ENCODE measurements at regions not wholly inside any gene's neighbourhood (a gene's known extent, or its start where the extent isn't known, plus 50 kb on each side); places are given as distances from the start of the nearest gene placed in this dataset.
"Not testable (repeated sequence)": the region's sequence is repeated elsewhere in the genome, so short reads cannot be mapped to it uniquely, and the experiment has no call there.

DNA sequence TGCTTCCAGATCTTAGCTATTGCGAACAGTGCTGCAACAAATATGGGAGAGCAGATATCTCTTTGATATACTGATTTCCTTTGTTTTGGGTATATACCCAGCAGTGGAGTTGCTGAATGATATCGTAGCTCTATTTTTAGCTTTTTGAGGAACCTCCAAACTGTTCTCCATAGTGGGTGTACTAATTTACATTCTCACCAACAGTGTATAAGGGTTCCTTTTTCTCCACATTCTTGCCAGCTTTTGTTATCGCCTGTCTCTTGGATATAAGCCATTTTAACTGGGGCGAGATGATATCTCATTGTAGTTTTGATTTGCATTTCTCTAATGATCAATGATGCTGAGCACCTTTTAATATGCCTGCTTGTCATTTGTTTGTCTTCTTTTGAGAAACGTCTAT is 196.0 kb downstream of the RPIA start:
- DNase-seq (ENCODE audit: low read depth); in situ Hi-C loops (cut with HindIII; ENCODE audit: low pct_unique_long_range_greater_than_20kb, low sequenced_read_pairs): not testable (repeated sequence)

DNA sequence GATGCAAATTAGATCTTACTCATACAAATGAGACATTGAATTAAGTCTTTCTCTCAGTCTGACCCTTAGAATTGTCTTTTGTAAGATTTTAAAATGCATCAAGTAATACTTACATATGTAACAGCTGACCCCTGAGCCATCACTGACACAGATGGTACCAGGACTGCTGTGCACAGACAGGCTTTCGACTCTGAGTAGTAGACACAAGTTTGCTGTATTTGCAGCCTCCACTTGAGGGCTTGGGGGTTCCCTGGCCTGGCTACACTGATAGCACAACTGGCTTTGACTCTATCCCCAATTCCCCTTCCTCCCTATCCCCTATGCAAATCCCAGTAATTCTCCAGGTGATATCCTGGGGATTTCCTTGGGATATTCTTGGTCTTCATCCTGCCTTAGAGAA is 200.7 kb downstream of the RPIA start:
- in situ Hi-C loops (cut with HindIII; ENCODE audit: low pct_unique_long_range_greater_than_20kb, low sequenced_read_pairs), result no loop called here
- no peak for DNase-seq (ENCODE audit: low read depth)

DNA sequence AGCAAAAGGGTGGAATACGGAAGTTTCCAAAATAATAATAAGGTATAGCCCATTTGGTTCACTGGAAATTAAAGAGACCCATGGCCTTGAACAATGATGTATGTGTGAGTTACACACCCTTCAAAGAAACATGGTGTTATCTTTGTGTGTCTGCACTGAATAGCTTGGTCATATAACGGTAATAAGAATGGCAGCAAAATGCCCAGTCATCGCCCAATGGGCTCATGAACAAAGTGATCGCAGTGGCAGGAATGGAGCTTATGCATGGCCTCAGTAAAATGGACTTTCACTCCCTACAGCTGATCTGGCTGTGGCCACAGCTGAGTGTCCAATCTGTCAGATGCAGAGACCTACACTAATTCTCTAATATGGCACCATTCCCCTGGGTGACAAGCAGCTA is 201.3 kb downstream of the RPIA start:
- in situ Hi-C loops (cut with HindIII; ENCODE audit: low pct_unique_long_range_greater_than_20kb, low sequenced_read_pairs), result no loop called here
- DNase-seq (ENCODE audit: low read depth), result no peak

DNA sequence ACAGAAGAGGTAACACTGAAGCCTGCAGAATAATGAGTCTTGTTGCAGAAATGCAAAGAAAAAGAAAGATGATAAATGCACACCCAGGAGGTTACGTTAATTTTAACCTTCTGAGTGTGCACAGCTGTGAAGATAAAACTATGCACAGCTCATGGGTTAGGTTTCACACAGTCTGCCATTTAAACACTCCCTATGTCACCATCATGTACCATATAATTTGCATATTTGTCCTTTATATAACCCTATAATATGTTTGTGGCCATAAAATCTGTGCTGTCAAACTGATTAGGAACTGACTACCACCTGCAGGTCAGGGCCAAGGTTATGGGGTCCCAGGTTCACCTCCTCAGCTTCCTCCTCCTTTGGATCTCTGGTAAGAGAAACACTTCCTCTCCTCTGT is 205.5 kb downstream of the RPIA start:
- in situ Hi-C loops (cut with HindIII; ENCODE audit: low pct_unique_long_range_greater_than_20kb, low sequenced_read_pairs), result no loop called here
- no peak for DNase-seq (ENCODE audit: low read depth)

DNA sequence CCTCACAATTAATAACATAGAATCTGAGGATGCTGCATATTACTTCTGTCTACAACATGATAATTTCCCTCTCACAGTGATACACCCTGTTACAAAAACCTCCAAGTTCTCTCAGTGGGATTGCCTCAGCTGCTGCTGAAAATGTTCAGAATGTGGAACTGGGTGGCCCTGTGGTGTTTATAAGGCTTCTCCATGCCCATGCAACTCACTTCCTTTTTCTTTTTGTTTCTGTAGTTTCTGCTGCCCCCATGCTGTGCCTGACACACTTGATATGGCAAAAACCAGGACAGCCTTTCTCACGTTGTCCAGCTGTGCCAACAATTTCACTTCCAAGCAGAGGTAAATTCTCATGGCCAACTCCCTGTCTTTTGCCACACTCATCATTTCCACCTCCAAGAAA is 206.2 kb downstream of the RPIA start:
- in situ Hi-C loops (cut with HindIII; ENCODE audit: low pct_unique_long_range_greater_than_20kb, low sequenced_read_pairs), result no loop called here
- no peak for DNase-seq (ENCODE audit: low read depth)

DNA sequence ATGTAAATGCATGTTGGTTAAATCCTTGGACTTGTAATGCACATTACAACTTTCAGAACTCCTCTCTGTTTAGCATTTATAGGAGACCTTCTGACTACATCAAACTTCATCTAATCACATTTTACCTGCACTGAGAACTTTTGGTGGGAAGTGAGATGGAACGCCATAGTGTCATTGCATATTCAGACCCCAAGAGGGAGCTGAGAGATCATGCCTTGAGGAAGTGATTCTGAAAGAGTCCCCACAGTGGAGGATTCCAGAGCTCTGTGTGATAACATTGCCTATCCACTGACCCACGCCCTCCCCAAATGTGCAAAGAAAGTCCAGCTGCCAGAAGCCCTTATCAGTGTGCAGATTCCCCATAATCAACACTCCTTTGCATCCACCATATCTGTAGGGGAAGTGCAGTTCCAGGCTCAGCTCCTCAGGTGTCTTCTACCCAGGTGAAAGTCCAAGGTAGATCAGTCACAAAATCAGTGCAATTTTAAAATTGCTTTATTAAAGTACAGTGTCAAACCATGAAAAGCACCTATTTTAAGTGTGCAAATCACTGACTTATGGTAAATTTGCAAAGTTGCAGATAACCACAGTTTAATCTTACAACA is 212.4 kb downstream of the RPIA start:
- in situ Hi-C loops (cut with HindIII; ENCODE audit: low pct_unique_long_range_greater_than_20kb, low sequenced_read_pairs), result no loop called here
- peak; percentile 22 for DNase-seq (ENCODE audit: low read depth)

DNA sequence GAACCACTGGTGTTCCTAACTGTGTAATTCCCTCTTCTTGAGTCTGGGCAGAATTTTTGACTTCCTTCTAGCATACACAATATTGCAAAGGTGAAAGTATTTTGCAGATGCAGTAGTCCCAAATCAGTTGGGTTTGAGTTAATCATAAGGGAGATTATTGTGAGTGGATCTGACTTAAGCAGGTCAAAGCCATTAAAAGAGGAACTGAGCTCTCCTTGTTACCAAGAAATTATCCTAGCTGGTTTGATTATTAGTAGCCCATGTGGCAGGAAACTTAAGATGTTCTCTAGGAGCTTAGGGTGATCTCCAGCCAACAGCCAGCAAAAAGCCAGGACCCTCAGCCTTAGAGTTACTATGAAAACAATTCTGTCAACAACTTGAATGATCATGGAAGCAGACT is 221.8 kb downstream of the RPIA start:
- in situ Hi-C loops (cut with HindIII; ENCODE audit: low pct_unique_long_range_greater_than_20kb, low sequenced_read_pairs), result no loop called here
- DNase-seq (ENCODE audit: low read depth), result no peak

DNA sequence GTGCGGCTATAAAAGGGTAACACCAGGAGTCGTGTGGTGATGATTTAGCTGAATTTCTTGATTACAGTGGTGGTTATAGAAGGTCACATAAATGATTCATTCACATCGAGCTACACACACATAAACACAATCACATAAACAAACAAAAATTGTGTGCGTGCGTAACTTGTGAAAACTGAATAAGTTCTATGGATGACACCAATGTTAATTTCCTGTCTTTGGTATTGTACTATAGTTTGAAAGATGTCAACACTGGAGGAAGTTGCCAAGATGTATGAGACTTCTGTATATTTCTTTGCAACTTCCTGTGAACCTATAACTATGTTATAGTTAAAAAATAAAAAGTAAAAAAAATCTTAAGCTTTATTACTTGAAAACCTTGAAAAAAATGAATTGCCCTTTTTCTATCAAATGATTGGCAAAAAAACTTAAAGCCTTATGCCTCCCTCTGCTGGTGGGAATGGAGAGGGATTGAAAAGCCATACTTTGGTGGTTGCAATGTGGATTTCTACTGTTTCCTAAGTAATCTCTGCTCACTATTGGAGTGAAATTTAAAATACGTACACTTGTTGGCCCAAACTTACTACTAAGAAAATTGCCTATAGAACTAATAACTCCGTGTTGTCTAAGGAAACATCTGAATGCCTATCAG is 227.7 kb downstream of the RPIA start:
- peak; percentile 16 for DNase-seq (ENCODE audit: low read depth)
- in situ Hi-C loops (cut with HindIII; ENCODE audit: low pct_unique_long_range_greater_than_20kb, low sequenced_read_pairs), result no loop called here

DNA sequence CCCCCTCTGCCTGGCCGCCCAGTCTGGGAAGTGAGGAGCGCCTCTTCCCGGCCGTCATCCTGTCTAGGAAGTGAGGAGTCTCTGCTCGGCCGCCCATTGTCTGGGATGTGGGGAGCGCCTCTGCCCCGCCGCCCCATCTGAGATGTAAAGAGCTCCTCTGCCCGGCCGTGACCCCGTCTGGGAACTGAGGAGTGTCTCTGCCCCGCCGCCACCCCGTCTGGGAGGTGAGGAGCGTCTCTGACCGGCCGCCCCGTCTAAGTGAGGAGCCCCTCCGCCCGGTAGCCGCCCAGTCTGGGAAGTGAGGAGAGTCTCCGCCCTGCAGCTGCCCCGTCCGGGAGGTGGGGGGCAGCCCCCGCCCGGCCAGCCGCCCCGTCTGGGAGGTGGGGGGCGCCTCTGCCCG is 228.9 kb downstream of the RPIA start:
- in situ Hi-C loops (cut with HindIII; ENCODE audit: low pct_unique_long_range_greater_than_20kb, low sequenced_read_pairs); DNase-seq (ENCODE audit: low read depth): not testable (repeated sequence)

DNA sequence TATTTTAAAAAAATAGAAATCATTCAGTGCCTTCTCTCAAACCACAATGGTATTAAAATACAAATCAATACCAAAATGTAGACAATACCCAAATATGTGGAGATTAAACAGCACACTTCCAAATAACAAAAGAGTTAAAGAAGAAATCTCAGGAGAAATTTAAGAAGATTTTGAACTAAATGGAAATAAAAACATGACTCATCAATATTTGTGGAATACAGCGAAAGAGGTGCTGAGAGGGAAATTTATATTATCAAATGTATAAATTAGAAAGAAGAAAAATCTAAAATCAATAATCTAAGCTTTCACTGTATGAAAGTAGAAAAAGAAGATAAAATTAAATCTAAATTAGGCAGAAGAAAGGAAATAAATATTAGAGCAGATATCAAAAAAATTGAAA is 233.1 kb downstream of the RPIA start:
- no peak for DNase-seq (ENCODE audit: low read depth)
- in situ Hi-C loops (cut with HindIII; ENCODE audit: low pct_unique_long_range_greater_than_20kb, low sequenced_read_pairs), result no loop called here

DNA sequence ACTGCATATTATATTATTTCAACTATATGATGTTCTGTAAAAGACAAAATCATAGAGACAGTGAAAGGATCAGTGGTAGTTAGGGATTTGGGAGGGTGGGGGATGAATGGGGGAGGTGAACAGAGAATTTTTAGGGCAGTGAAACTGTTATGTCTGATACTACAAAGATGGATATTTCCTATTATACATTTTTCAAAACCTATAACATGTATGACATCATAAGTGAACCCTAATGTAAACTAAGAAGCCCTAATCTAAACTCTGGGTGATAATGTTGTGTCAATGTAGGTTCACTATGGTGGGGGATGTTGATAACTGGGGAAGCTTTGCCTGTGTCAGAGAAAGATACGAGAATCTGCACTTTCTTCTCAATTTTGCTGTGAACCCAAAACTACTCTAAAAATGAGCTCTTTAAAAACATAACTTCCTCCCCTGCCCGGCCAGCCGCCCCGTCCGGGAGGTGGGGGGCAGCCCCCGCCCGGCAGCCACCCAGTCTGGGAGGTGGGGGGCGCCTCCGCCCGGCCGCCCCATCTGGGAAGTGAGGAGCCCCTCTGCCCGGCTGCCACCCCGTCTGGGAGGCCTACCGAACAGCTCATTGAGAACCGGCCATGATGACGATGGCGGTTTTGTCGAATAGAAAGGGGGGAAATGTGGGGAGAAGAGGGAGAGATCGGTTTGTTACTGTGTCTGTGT is 234.4 kb downstream of the RPIA start:
- in situ Hi-C loops (cut with HindIII; ENCODE audit: low pct_unique_long_range_greater_than_20kb, low sequenced_read_pairs), result no loop called here

DNA sequence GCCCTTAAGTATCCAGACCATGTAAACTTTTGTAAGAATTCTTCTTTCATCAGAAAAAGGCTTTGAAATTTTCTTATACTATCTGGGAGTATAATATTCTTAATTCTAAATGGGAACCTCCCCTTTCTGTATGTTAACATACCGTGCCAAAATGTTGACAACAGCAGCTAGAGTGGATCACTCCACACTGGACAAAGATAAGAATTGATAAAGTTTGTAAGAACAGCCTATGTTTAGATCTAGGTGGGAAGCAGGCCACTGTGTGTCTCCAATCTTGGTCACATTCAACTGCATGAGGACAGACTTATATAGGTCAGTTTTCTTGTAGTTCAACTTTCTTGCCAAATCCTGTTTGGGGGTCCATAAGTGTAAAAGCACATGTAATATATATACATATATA is 235.7 kb downstream of the RPIA start:
- in situ Hi-C loops (cut with HindIII; ENCODE audit: low pct_unique_long_range_greater_than_20kb, low sequenced_read_pairs), result no loop called here
- DNase-seq (ENCODE audit: low read depth), result no peak

More for the DNA sequence above, 234.4 kb downstream of the RPIA start:
- no peak for DNase-seq (ENCODE audit: low read depth)

DNA sequence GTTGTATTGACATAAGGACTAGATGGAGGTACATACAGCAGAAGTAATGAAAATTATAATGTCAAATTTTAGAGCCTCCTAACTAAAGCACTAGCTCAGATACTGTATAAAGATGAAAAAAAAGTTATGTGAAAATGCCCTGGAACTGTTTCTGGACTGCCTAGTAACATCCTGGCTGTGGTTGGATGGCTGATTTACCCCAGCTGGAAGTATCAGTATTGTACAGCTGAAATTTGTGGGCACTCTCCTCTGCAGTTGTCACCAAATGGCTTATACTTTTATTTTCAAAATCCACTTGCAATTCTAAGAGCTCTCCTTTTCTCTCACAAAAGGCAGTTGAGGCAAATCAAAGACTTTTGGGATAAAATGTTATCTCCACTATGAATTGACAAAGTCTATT is 239.2 kb downstream of the RPIA start:
- DNase-seq (ENCODE audit: low read depth), result no peak
- in situ Hi-C loops (cut with HindIII; ENCODE audit: low pct_unique_long_range_greater_than_20kb, low sequenced_read_pairs), result no loop called here

DNA sequence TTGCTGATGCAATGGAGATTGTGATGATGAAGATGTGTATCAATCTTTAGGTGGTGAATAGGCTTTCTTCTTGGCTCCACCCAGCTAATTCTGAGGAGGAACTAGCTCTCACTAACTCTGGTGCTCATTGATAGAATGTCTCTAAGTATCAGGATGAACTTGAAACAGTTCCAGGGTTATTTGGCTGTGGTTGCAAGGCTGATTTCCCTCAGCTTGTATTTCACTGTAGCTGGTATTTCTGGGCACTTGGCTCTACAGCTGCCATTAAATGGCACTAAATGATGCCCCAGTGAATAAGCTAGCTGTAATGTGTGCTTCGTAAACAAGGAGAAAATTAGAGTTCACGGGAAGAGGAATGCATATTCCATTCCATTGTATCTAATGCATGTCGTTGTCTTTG is 241.2 kb downstream of the RPIA start:
- in situ Hi-C loops (cut with HindIII; ENCODE audit: low pct_unique_long_range_greater_than_20kb, low sequenced_read_pairs), result no loop called here
- DNase-seq (ENCODE audit: low read depth), result no peak

DNA sequence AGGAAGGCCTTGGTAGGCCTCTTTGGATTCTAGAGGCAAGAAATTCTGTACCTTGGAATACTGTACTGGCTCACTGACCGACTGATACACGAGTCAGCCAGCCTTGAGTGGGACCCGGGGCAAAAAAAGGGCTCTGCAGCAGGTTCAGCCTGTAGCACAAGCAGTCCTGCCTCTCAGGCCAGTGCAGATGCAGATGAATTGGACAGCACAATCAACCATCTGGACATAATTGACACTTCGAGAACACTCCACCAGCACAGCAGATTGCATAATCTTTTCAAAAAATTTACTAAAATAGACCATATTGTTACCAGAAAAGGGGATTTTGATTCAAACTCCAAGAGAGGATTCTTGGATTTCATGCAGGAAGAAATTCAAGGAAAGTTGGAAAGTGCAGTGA is 241.6 kb downstream of the RPIA start:
- no peak for DNase-seq (ENCODE audit: low read depth)
- in situ Hi-C loops (cut with HindIII; ENCODE audit: low pct_unique_long_range_greater_than_20kb, low sequenced_read_pairs), result no loop called here

DNA sequence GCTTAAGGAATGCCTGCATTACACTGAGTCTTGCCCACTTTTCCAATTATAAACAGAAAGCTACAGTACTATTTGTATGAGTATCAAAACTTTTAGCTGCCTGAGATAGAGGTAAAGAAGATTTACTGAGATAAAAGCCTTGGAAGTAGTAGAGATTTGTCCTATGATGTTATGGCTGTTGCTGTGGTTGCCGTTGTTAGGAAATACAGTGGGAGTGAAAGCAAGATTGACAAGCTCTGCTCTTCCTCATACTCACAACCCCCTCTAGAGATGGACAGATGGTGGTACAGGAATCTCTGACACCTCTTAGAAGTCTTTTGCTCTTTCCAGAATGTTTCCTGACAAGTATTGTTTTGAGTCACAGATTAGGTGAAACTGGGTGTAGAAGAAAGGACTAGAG is 242.5 kb downstream of the RPIA start:
- in situ Hi-C loops (cut with HindIII; ENCODE audit: low pct_unique_long_range_greater_than_20kb, low sequenced_read_pairs), result no loop called here
- DNase-seq (ENCODE audit: low read depth), result peak; percentile 16

DNA sequence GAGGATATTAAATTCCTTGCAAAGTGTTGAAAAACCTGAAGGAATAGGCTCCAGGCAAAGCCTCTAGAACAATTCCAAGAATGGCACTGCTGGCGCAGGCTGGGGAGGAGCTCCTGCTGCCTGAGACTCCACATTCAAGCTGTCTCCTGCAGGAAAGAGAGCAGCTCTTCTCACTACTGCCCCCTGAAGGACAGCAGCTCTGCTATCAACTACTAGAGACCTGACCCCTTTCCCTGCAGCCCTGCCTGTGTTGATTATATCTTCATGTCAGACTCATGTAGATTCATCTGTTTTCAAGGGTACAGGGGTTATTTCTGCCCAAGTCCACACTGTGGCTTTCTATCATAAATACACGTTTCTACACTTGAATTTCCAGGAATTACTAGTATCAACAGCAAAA is 249.7 kb downstream of the RPIA start:
- DNase-seq (ENCODE audit: low read depth); in situ Hi-C loops (cut with HindIII; ENCODE audit: low pct_unique_long_range_greater_than_20kb, low sequenced_read_pairs): not testable (repeated sequence)

DNA sequence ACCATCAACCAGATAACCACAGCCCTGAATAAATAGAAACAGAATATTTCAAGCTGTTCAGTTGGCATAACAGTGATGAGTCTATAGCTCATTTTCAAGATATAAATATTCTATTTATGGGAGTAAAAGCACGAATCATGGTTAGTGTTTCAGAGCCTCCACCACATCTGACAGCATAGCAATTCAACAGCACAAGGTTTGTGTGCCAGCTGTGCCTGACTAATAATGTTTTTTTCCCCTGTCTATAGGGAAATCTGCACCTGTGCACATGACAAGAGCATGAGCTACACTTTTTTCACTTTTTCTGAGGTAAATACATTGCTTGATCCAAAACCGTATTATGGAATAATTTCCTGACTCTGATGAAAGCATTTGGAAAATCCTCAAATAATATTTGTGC is 251.3 kb downstream of the RPIA start:
- in situ Hi-C loops (cut with HindIII; ENCODE audit: low pct_unique_long_range_greater_than_20kb, low sequenced_read_pairs), result no loop called here
- no peak for DNase-seq (ENCODE audit: low read depth)

DNA sequence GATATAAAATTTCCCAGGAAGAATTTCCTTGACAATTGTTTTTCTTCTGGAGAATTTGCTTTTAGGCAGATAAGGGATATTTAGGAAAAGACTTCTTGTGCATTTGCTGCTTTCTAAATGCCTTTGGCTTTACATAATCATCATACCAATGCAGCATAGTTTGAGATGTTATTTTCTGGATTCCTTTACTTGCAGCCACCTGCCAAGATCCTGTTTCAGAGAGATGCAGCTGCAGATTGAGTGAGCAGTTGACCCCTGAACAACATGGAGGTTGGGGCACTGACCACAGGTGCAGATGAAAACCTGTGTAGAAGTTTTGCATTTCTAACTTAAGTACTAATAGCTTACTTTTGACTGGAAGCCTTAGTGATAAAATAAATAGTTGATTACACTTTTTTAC is 257.9 kb downstream of the RPIA start:
- in situ Hi-C loops (cut with HindIII; ENCODE audit: low pct_unique_long_range_greater_than_20kb, low sequenced_read_pairs), result no loop called here
- DNase-seq (ENCODE audit: low read depth), result no peak

DNA sequence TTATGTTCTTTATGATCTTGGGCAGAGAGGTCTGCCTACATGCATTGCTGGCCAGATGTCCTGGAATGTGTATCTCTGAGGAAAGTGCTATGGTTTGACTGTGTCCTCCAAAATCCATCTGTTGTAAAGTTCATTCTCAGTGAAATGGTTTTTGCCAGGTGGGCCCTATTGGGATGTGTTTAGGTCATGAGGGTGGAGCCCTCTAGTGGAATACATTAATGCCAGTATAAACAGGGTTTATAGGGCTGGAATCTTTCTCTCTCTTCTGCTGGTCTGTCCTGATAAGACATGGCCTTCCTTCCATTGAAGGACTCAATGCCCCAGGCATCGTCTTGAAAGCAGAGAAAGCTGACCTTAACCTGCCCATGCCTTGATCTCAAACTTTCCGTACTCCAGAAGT is 258.5 kb downstream of the RPIA start:
- DNase-seq (ENCODE audit: low read depth), result no peak
- in situ Hi-C loops (cut with HindIII; ENCODE audit: low pct_unique_long_range_greater_than_20kb, low sequenced_read_pairs), result no loop called here

Measured in Caki2 (cell line).